Tibial nerve (tissue), 4 donors: ENCODE measurements at regions not wholly inside any gene's neighbourhood (a gene's known extent, or its start where the extent isn't known, plus 50 kb on each side); places are given as distances from the start of the nearest gene placed in this dataset.
A peak's percentile ranks its signal among the peaks of the same experiment; 100 is the strongest.

Experiments
- DNase-seq, 2 donors: peaks; one replicate each; pipeline ENCODE4 v3.0.0-alpha.2; 2019; ENCODE audit warnings: low spot score in 2 of 2
- H3K27ac ChIP-seq, 4 donors: fragments of 200-600 bp; sonication (generic) in 3 of 4; one replicate each; pipeline ENCODE4 v1.5.1; 2017 to 2019; ENCODE audit warnings: mild to moderate bottlenecking in 1 of 4
- H3K27me3 ChIP-seq, 2 donors: fragments of 200-600 bp; sonication (generic) in 1 of 2; one replicate each; pipeline versions ENCODE4 v1.5.1 to v1.6.0; 2017 to 2019
- H3K36me3 ChIP-seq, 3 donors: fragments of 200-600 bp; sonication (generic); one replicate each; pipeline ENCODE4 v1.5.1; 2018 to 2019
- H3K4me1 ChIP-seq, 4 donors: fragments of 200-600 bp; sonication (generic) in 3 of 4; one replicate each; pipeline ENCODE4 v1.5.1; 2017 to 2019
- H3K4me3 ChIP-seq, 4 donors: fragments of 200-600 bp; sonication (generic) in 3 of 4; one replicate each; pipeline ENCODE4 v1.5.1; 2017 to 2019; ENCODE audit warnings: mild to moderate bottlenecking in 1 of 4, moderate library complexity in 1 of 4
- H3K9me3 ChIP-seq, 4 donors: fragments of 200-600 bp; sonication (generic) in 3 of 4; one replicate each; pipeline ENCODE4 v1.5.1; 2017 to 2019
- EP300 ChIP-seq, 2 donors: sonication (generic); formaldehyde crosslinking; IDR thresholded peaks; one replicate each; pipeline ENCODE4 v1.6.1; 2017; ENCODE audit warnings: antibody characterized with exemption in 2 of 2, mild to moderate bottlenecking in 1 of 2
- POLR2A ChIP-seq, 2 donors: fragments of 450-650 bp; IDR thresholded peaks; one replicate each; pipeline ENCODE4 v1.6.1; 2017; ENCODE audit warnings: antibody characterized with exemption in 2 of 2, mild to moderate bottlenecking in 2 of 2, moderate library complexity in 2 of 2
- WGBS, 2 donors: methylation state at CpG; one replicate each; pipeline ENCODE4 v1.1.5; 2018; 5-methylcytosine and 5-hydroxymethylcytosine counted together
- TF ChIP-seq, protein P1 (sequence below), 5 experiments: fragments of 200-600 bp in 3 of 5; fragments of 450-650 bp in 2 of 5; sonication (generic) in 3 of 5; IDR thresholded peaks; one replicate each; pipeline ENCODE4 v1.5.1; 2016 to 2019; ENCODE audit warnings: antibody characterized with exemption in 5 of 5, mild to moderate bottlenecking in 3 of 5, moderate library complexity in 2 of 5

DNA sequence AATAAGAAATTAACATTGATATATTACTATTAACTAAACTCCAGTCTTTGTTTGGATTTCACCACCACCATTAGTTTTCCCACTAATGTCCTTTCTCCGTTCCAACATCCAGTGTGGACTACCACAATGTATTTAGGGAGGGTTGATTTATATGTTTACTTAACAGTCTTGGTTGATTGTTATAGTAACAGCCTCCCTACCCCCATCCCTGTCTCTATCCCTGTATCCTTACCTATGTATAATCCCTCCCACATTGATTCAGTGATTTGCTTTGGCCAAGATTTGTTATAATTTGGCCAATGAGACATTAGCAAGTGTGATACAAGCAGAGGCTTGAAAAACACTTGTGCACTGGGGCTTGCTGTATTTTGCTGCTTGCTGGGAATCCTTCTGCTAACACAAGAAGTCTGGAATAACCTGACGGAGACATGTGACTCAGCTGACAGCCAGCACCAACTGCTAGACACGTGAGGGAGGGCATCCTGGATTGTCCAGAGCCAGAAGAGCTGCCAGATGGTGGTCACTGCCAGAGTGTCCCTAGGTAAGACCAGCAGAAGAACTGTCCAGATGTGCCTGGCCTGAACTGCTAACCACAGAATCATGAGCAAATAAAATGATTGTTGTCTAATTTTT, 51.2 kb upstream of the TCF7 start:
- Histone ChIP-seq H3K4me3 (no peak overlapping the region), H3K36me3 (no peaks in the 10 kb centered on the region), H3K4me1 (peaks cover 0 to 18% (median 4%) of the 10 kb centered on the region in 4 donors), H3K9me3 (no peaks in the 10 kb centered on the region), H3K27me3 (no peaks in the 10 kb centered on the region), H3K27ac (no peak overlapping the region)
- TF ChIP-seq EP300 (IDR thresholded peaks at IDR 0.05) (no peak), POLR2A (IDR thresholded peaks at IDR 0.05) (no peak)
- TF ChIP-seq, protein P1, sequence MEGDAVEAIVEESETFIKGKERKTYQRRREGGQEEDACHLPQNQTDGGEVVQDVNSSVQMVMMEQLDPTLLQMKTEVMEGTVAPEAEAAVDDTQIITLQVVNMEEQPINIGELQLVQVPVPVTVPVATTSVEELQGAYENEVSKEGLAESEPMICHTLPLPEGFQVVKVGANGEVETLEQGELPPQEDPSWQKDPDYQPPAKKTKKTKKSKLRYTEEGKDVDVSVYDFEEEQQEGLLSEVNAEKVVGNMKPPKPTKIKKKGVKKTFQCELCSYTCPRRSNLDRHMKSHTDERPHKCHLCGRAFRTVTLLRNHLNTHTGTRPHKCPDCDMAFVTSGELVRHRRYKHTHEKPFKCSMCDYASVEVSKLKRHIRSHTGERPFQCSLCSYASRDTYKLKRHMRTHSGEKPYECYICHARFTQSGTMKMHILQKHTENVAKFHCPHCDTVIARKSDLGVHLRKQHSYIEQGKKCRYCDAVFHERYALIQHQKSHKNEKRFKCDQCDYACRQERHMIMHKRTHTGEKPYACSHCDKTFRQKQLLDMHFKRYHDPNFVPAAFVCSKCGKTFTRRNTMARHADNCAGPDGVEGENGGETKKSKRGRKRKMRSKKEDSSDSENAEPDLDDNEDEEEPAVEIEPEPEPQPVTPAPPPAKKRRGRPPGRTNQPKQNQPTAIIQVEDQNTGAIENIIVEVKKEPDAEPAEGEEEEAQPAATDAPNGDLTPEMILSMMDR (IDR thresholded peaks at IDR 0.05) = no peak
- no peak for DNase-seq
- WGBS, 2 donors = 68 to 71% methylated on average over 3 of the region's 3 CpGs

DNA sequence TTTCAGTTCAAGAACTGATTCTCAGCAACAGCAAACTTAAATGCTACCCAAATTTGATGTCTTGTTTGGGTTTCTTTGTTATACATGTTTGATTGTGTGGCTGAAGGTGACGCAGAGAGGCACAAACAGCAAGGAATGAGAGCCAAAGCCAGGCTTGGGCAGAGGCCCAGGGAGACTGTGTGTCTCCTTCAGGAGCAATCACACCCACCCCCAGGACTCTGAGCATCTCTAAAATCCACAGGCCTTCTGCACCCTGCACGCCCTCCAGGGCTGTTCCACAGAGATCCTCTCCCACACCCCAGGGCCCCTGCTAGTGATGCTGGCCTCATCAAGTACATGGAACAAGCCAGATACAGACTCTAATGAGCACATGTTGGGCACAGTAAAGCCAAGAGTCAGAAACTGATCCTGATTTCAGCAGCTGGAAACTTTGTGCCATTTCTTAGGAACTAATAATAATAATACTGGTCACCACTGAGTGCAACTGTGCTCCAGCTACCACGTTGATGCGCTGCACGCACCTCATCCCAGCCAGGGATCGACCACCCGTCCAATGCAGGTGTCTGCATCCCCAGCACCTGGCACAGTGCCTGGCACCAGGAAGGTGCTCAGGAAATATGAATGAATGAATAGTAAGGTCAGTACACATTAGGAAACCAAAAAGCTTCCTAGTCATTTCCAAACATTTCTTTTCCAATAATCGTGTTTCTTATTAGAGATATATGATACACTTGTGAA, 54.6 kb upstream of the TCF7 start:
- no peaks in the 10 kb centered on the region for H3K36me3 ChIP-seq
- H3K27ac ChIP-seq = peak overlapping the region; percentile 50 to 94 (median 74)
- H3K9me3 ChIP-seq = no peaks in the 10 kb centered on the region
- TF ChIP-seq, protein P1 (IDR thresholded peaks at IDR 0.05) = no peak
- H3K4me3 ChIP-seq = no peak overlapping the region
- peaks cover 0 to 20% (median 6%) of the 10 kb centered on the region in 4 donors for H3K4me1 ChIP-seq
- no peak for DNase-seq
- H3K27me3 ChIP-seq = no peaks in the 10 kb centered on the region
- WGBS, 2 donors = 81 to 84% methylated on average over 8 of the region's 8 CpGs

DNA sequence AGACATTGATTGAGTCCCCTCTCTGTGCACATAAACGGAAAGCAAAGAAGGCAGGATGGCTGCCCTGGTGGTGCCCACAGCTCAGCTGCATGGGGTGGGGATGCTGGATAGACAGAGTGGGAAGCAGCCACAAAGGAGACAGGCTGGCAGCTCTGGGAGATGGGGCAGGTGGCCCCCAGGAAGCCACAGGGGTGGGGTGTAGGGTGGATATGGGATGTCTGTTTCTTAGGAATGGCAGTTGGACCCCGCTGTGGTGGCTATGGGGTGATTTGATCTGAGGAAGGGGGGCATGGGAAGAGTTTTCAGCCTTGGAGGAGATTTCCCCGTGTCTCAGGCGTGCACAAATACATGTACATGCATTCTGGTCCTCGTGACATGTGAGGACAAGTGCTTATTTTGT, 50.2 kb upstream of the VDAC1 start:
- Histone ChIP-seq H3K27me3 (no peaks in the 10 kb centered on the region), H3K4me3 (no peak overlapping the region), H3K27ac (peak overlapping the region in 3 of 4 donors; percentile 48 to 96 (median 89)), H3K4me1 (peaks cover 0 to 43% (median 23%) of the 10 kb centered on the region in 4 donors), H3K9me3 (no peaks in the 10 kb centered on the region), H3K36me3 (no peaks in the 10 kb centered on the region)
- TF ChIP-seq EP300 (IDR thresholded peaks at IDR 0.05) (no peak), POLR2A (IDR thresholded peaks at IDR 0.05) (no peak)
- TF ChIP-seq, protein P1 (IDR thresholded peaks at IDR 0.05) = no peak
- 92 to 93% methylated on average over 5 of the region's 5 CpGs for WGBS, 2 donors
- DNase-seq = no peak
